ENCODE measurements at regions not wholly inside any gene's neighbourhood (a gene's known extent, or its start where the extent isn't known, plus 50 kb on each side); places are given as distances from the start of the nearest gene placed in this dataset.
"Not testable (repeated sequence)": the region's sequence is repeated elsewhere in the genome, so short reads cannot be mapped to it uniquely, and the experiment has no call there.

GRCh38 chr5:94102849-94103248 is 361.4 kb upstream of the POU5F2 start:
- H3K4me1 ChIP-seq (ENCODE audit: control insufficient read depth in 1 of 2, low read depth in 2 of 2): no peaks in the 10 kb centered on the region
- no peak for TF ChIP-seq CTCF (IDR thresholded peaks at IDR 0.05)
- H3K36me3 ChIP-seq: no peaks in the 10 kb centered on the region
- ATAC-seq (ENCODE audit: insufficient number of reproducible peaks, low FRiP score, low read depth) (no peak), DNase-seq (ENCODE audit: low spot score) (no peak)
- no peak overlapping the region for H3K4me3 ChIP-seq
- H3K27ac ChIP-seq: no peak overlapping the region
- peaks cover 12% of the 10 kb centered on the region for H3K9me3 ChIP-seq
- H3K27me3 ChIP-seq (replicated peaks; ENCODE audit: insufficient read depth): no peaks in the 10 kb centered on the region

GRCh38 chr5:94097384-94097783 is 356.0 kb upstream of the POU5F2 start:
- DNase-seq (ENCODE audit: low spot score); H3K4me1 ChIP-seq (ENCODE audit: control insufficient read depth in 1 of 2, low read depth in 2 of 2); H3K4me3 ChIP-seq; H3K27me3 ChIP-seq (replicated peaks; ENCODE audit: insufficient read depth); H3K9me3 ChIP-seq; H3K27ac ChIP-seq; H3K36me3 ChIP-seq; ATAC-seq (ENCODE audit: insufficient number of reproducible peaks, low FRiP score, low read depth): not testable (repeated sequence)

GRCh38 chr5:94094793-94095441 is 353.5 kb upstream of the POU5F2 start:
- Histone ChIP-seq H3K27ac (no peak overlapping the region), H3K4me3 (no peak overlapping the region), H3K36me3 (no peaks in the 10 kb centered on the region), H3K27me3 (replicated peaks; ENCODE audit: insufficient read depth) (no peaks in the 10 kb centered on the region), H3K4me1 (ENCODE audit: control insufficient read depth in 1 of 2, low read depth in 2 of 2) (no peaks in the 10 kb centered on the region), H3K9me3 (no peaks in the 10 kb centered on the region)
- ATAC-seq (ENCODE audit: insufficient number of reproducible peaks, low FRiP score, low read depth) (no peak), DNase-seq (ENCODE audit: low spot score) (no peak)
- TF ChIP-seq CTCF (IDR thresholded peaks at IDR 0.05): no peak

- no peaks in the 10 kb centered on the region for H3K4me1 ChIP-seq (ENCODE audit: control insufficient read depth in 1 of 2, low read depth in 2 of 2)
- H3K4me3 ChIP-seq: no peak overlapping the region
- DNase-seq (ENCODE audit: low spot score) (no peak), ATAC-seq (ENCODE audit: insufficient number of reproducible peaks, low FRiP score, low read depth) (no peak)
- H3K9me3 ChIP-seq: no peaks in the 10 kb centered on the region
- H3K36me3 ChIP-seq: no peaks in the 10 kb centered on the region
- TF ChIP-seq CTCF (IDR thresholded peaks at IDR 0.05): no peak
- H3K27ac ChIP-seq: no peak overlapping the region
- H3K27me3 ChIP-seq (replicated peaks; ENCODE audit: insufficient read depth): no peaks in the 10 kb centered on the region
Measured at GRCh38 chr5:94093300-94093699, 351.9 kb upstream of the POU5F2 start.

GRCh38 chr5:94086635-94087034 is 345.2 kb upstream of the POU5F2 start:
- not testable (repeated sequence) for H3K4me1 ChIP-seq (ENCODE audit: control insufficient read depth in 1 of 2, low read depth in 2 of 2); H3K4me3 ChIP-seq; H3K27me3 ChIP-seq (replicated peaks; ENCODE audit: insufficient read depth); DNase-seq (ENCODE audit: low spot score); H3K36me3 ChIP-seq; ATAC-seq (ENCODE audit: insufficient number of reproducible peaks, low FRiP score, low read depth); H3K27ac ChIP-seq; H3K9me3 ChIP-seq

- H3K27ac ChIP-seq: no peak overlapping the region
- no peaks in the 10 kb centered on the region for H3K27me3 ChIP-seq (replicated peaks; ENCODE audit: insufficient read depth)
- H3K9me3 ChIP-seq: no peaks in the 10 kb centered on the region
- no peaks in the 10 kb centered on the region for H3K4me1 ChIP-seq (ENCODE audit: control insufficient read depth in 1 of 2, low read depth in 2 of 2)
- DNase-seq (ENCODE audit: low spot score) (no peak), ATAC-seq (ENCODE audit: insufficient number of reproducible peaks, low FRiP score, low read depth) (no peak)
- TF ChIP-seq CTCF (IDR thresholded peaks at IDR 0.05): no peak
- H3K36me3 ChIP-seq: no peaks in the 10 kb centered on the region
- H3K4me3 ChIP-seq: no peak overlapping the region
Measured at GRCh38 chr5:94086194-94086593, 344.8 kb upstream of the POU5F2 start.

All from thoracic aorta (tissue), 2 donors.